Pancreas (tissue), 10 donors: ENCODE measurements at regions not wholly inside any gene's neighbourhood (a gene's known extent, or its start where the extent isn't known, plus 50 kb on each side); places are given as distances from the start of the nearest gene placed in this dataset.
A peak's percentile ranks its signal among the peaks of the same experiment; 100 is the strongest.
"Not testable (repeated sequence)": the region's sequence is repeated elsewhere in the genome, so short reads cannot be mapped to it uniquely, and the experiment has no call there.

Experiments
- ATAC-seq, 4 donors: fragments of 200-7000 bp; cut with Tn5 transposase; one replicate each; pipeline versions ENCODE4 v1.8.0 to v1.9.1; 2020; ENCODE audit warnings: mild to moderate bottlenecking in 4 of 4, moderate library complexity in 4 of 4
- DNase-seq, 6 donors: peaks; one replicate each; pipeline ENCODE4 v3.0.0-alpha.2; 2020
- FAIRE-seq: peaks from 2 replicates; lab custom pipeline; 2012; peaks lifted over from hg19 to GRCh38; lab: Jason Lieb, UNC
- H3K27ac ChIP-seq, 4 donors: fragments of 200-600 bp; sonication (generic); 1 replicate in 3 of 4; 2 replicates in 1 of 4; pipeline versions ENCODE4 v1.5.0 to v1.8.0; 2020
- H3K27me3 ChIP-seq, 4 donors: fragments of 200-600 bp; one replicate each; pipeline ENCODE4 v1.8.0; 2021
- H3K36me3 ChIP-seq, 3 donors: fragments of 200-600 bp; sonication (generic) in 1 of 3; one replicate each; pipeline versions ENCODE4 v1.5.0 to v1.8.0; 2020 to 2021
- H3K4me1 ChIP-seq, 3 donors: fragments of 200-600 bp; one replicate each; pipeline ENCODE4 v1.8.0; 2021
- H3K4me3 ChIP-seq, 4 donors: fragments of 200-600 bp; sonication (generic) in 2 of 4; one replicate each; pipeline versions ENCODE4 v1.5.0 to v1.8.0; 2020 to 2021
- H3K9me3 ChIP-seq, 4 donors: fragments of 200-600 bp; one replicate each; pipeline ENCODE4 v1.8.0; 2021
- WGBS, 2 donors: extraction: QIAGEN DNeasy Blood & Tissue Kit; methylation state at CpG; one replicate each; pipeline ENCODE4 v1.1.7; 2013; 5-methylcytosine and 5-hydroxymethylcytosine counted together
- intact Hi-C, 3 donors: fragments of 100-400 bp; cut with DNase I; formaldehyde crosslinking; loops; one replicate each; pipeline versions ENCODE4 v1.11.1 to v1.14.2; 2022
- TF ChIP-seq, protein P1 (sequence below), 4 donors: fragments of 200-600 bp; sonication (generic) in 3 of 4; IDR thresholded peaks; one replicate each; pipeline versions ENCODE4 v1.5.0 to v1.8.0; 2021; ENCODE audit warnings: antibody characterized with exemption in 4 of 4
- donor health status: healthy with polysubstance abuse.
- donor health status: DM: no; HTN: no; CAD: no; lungs with moderate emphysema.
- donor health status: DM: no; HTN: no; CAD: no.
- donor health status: control.
- donor health status: control.
- donor health status: Bipolar disorder and iron deficiency.
- donor health status: DM: yes; HTN: yes; CAD: no.
- donor health status: DM: no; HTN: no; CAD: no.
- donor health status: DM: no; HTN: no; CAD: no.
- donor health status: DM: yes; HTN: yes; CAD: no.

DNA sequence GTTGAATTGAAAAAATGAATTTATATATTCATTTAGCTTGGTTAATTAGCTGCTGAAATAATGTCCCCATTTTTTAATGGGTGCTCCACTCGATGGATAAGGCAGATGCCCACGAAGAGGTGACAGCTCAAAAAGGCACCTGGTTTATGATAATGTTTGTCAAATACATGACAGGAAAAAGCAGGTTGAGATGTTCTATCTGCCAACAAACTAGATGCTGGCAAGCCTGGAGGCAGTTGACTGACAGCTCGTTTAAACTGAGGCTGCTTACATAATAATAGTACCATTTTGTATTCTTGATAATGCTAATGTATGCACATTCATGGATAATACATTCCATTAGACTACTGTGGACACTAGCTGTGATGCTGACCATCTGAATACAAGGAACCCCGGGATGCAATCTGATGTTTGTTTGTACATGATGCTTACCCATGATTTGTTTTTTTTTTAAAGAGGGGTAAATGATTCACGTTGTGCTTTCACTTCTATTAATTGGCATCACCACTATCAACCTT lies 69.0 kb upstream of the GPR158 start:
- TF ChIP-seq, protein P1, sequence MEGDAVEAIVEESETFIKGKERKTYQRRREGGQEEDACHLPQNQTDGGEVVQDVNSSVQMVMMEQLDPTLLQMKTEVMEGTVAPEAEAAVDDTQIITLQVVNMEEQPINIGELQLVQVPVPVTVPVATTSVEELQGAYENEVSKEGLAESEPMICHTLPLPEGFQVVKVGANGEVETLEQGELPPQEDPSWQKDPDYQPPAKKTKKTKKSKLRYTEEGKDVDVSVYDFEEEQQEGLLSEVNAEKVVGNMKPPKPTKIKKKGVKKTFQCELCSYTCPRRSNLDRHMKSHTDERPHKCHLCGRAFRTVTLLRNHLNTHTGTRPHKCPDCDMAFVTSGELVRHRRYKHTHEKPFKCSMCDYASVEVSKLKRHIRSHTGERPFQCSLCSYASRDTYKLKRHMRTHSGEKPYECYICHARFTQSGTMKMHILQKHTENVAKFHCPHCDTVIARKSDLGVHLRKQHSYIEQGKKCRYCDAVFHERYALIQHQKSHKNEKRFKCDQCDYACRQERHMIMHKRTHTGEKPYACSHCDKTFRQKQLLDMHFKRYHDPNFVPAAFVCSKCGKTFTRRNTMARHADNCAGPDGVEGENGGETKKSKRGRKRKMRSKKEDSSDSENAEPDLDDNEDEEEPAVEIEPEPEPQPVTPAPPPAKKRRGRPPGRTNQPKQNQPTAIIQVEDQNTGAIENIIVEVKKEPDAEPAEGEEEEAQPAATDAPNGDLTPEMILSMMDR (IDR thresholded peaks at IDR 0.05), result no peak
- intact Hi-C loops, result no loop called here
- Histone ChIP-seq H3K36me3 (no peaks in the 10 kb centered on the region), H3K27me3 (no peaks in the 10 kb centered on the region), H3K4me3 (no peak overlapping the region), H3K27ac (no peak overlapping the region), H3K4me1 (no peaks in the 10 kb centered on the region), H3K9me3 (no peaks in the 10 kb centered on the region)
- no peak for DNase-seq
- FAIRE-seq, result no peak
- 39 to 43% methylated on average over 5 of the region's 5 CpGs for WGBS, 2 donors
- no peak for ATAC-seq

DNA sequence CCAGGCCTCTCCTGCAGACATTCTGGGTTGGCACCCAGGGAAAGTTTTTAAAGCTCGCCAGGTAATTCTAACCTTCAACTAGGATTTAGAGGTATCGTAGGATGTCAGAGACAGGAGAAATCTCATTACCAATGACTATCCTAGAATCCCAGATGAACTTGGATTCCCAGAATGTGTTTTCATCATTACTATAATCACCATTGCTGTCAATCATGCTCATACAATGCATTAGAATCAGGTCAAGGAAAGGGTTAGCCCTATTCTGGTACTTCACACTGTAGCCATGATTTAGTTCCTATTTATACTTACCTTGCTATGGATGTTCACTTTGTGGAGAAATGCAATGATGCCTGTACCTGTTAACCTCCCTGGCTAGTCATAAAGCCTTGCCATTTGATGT lies 67.0 kb upstream of the GPR158 start:
- H3K36me3 ChIP-seq, result no peaks in the 10 kb centered on the region
- intact Hi-C loops, result no loop called here
- TF ChIP-seq, protein P1 (IDR thresholded peaks at IDR 0.05), result no peak
- no peak overlapping the region for H3K27ac ChIP-seq
- no peak for FAIRE-seq
- no peaks in the 10 kb centered on the region for H3K27me3 ChIP-seq
- WGBS, 2 donors, result 87 to 89% methylated on average over 2 of the region's 2 CpGs
- no peaks in the 10 kb centered on the region for H3K9me3 ChIP-seq
- no peak for ATAC-seq
- no peak overlapping the region for H3K4me3 ChIP-seq
- H3K4me1 ChIP-seq, result no peaks in the 10 kb centered on the region
- no peak for DNase-seq

- not testable (repeated sequence) for FAIRE-seq, H3K4me3 ChIP-seq, H3K36me3 ChIP-seq, H3K4me1 ChIP-seq, H3K9me3 ChIP-seq, ATAC-seq, H3K27me3 ChIP-seq, H3K27ac ChIP-seq, DNase-seq
- intact Hi-C loops, result loop anchor here in 1 of 3 donors (10.0 kb wide), 1 partner anchor 105 kb away; no protein-coding TSS in a partner anchor
- WGBS, 2 donors, result 72 to 82% methylated on average over 7 of the region's 7 CpGs
Observed at GRCh38 chr10:25109896-25110295, 64.9 kb upstream of the GPR158 start.

GRCh38 chr10:25112016-25112415 lies 62.8 kb upstream of the GPR158 start:
- no peaks in the 10 kb centered on the region for H3K27me3 ChIP-seq
- TF ChIP-seq, protein P1 (IDR thresholded peaks at IDR 0.05), result no peak
- intact Hi-C loops, result loop anchor here in 1 of 3 donors (10.0 kb wide), 1 partner anchor 103 kb away; no protein-coding TSS in a partner anchor
- no peak overlapping the region for H3K27ac ChIP-seq
- ATAC-seq, result no peak
- H3K9me3 ChIP-seq, result no peaks in the 10 kb centered on the region
- no peak for DNase-seq
- 54 to 62% methylated on average over 3 of the region's 3 CpGs for WGBS, 2 donors
- no peak overlapping the region for H3K4me3 ChIP-seq
- no peak for FAIRE-seq
- no peaks in the 10 kb centered on the region for H3K36me3 ChIP-seq
- no peaks in the 10 kb centered on the region for H3K4me1 ChIP-seq

DNA sequence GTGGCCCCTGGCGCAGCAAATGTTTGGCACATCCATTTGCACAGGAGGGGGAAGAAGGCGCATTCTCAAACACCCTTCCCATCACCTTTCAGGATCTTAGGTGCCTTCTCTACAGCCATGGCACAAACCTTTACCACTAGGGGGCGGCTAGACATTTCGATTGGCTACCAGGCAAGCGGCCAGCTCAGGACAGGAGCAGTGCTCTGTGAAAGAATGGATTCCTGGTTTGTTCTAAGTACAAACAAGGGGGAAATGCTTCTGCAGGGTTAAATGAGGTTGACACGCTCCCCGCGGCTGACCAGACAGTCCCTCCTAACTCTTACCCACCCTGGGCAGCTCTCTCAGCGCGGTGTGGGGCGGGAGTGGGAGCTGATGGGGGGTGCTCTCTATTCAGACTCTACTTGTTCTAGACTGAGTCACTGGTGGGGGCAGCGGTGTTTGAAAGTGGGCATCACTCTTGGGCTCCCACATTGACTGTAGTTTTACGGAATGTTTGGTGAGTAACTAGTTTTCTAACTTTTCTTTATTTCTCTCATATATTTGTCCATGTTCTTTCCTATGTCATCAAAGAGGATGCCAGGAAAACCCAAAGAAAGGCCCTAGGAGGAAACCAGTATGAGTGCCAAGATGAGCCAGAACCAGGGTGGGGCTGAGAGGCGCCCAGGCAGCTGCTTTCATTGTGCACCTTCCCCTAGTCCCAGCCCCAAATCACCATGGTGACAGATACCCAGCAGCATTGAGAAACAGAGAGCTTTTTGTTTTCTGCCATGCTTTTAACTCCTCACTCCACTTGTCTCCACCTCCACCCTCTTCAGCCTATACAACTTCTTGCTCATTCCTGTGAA lies 61.4 kb upstream of the GPR158 start:
- intact Hi-C loops, result loop anchor here in 1 of 3 donors (10.0 kb wide), 1 partner anchor 101 kb away; no protein-coding TSS in a partner anchor
- Histone ChIP-seq H3K36me3 (no peaks in the 10 kb centered on the region), H3K27me3 (no peaks in the 10 kb centered on the region), H3K27ac (no peak overlapping the region), H3K9me3 (no peaks in the 10 kb centered on the region), H3K4me3 (no peak overlapping the region), H3K4me1 (no peaks in the 10 kb centered on the region)
- 11 to 18% methylated on average over 14 of the region's 14 CpGs for WGBS, 2 donors
- peak; percentile 66 to 83 (median 81) for DNase-seq
- no peak for FAIRE-seq
- TF ChIP-seq, protein P1 (IDR thresholded peaks at IDR 0.05), result peak; percentile 47 to 75 (median 60)
- peak; percentile 93 to 98 (median 98) for ATAC-seq
